Breast epithelium (tissue), 4 donors: ENCODE measurements at regions not wholly inside any gene's neighbourhood (a gene's known extent, or its start where the extent isn't known, plus 50 kb on each side); places are given as distances from the start of the nearest gene placed in this dataset.

Experiments used
- DNase-seq, 2 donors: peaks; one replicate each; pipeline ENCODE4 v3.0.0-alpha.2; 2019; ENCODE audit warnings: low spot score in 2 of 2
- H3K27ac ChIP-seq, 2 donors: fragments of 200-600 bp; sonication (generic) in 1 of 2; one replicate each; pipeline ENCODE4 v1.5.1; 2016 to 2019; ENCODE audit warnings: mild to moderate bottlenecking in 1 of 2
- H3K27me3 ChIP-seq, 2 donors: fragments of 200-600 bp; sonication (generic) in 1 of 2; one replicate each; pipeline versions ENCODE4 v1.5.1 to v1.6.0; 2017 to 2019; ENCODE audit warnings: control low read depth in 1 of 2, mild to moderate bottlenecking in 1 of 2
- H3K36me3 ChIP-seq: fragments of 200-600 bp; one replicate; pipeline ENCODE4 v1.5.1; 2019
- H3K4me1 ChIP-seq, 2 donors: fragments of 200-600 bp; sonication (generic); one replicate each; pipeline ENCODE4 v1.5.1; 2016 to 2019; ENCODE audit warnings: control low read depth in 1 of 2
- H3K4me3 ChIP-seq, 3 donors: fragments of 200-600 bp; sonication (generic); 1 replicate in 2 of 3; 2 replicates in 1 of 3; pipeline ENCODE4 v1.5.1; 2016 to 2019; ENCODE audit warnings: mild to moderate bottlenecking in 3 of 3, moderate library complexity in 2 of 3
- H3K9me3 ChIP-seq, 2 donors: fragments of 200-600 bp; sonication (generic) in 1 of 2; one replicate each; pipeline ENCODE4 v1.5.1; 2016 to 2019; ENCODE audit warnings: control low read depth in 1 of 2
- CTCF ChIP-seq, 3 donors: fragments of 450-650 bp; IDR thresholded peaks; one replicate each; pipeline ENCODE4 v1.5.1; 2016 to 2017; ENCODE audit warnings: antibody characterized with exemption in 3 of 3, mild to moderate bottlenecking in 3 of 3, moderate library complexity in 3 of 3
- POLR2A ChIP-seq: fragments of 450-650 bp; IDR thresholded peaks from one replicate; pipeline ENCODE4 v1.6.1; 2016; ENCODE audit warnings: antibody characterized with exemption, mild to moderate bottlenecking, moderate library complexity
- POLR2AphosphoS5 ChIP-seq, 3 donors: sonication (generic); formaldehyde crosslinking; IDR thresholded peaks; one replicate each; pipeline ENCODE4 v1.6.1; 2017; ENCODE audit warnings: antibody characterized with exemption in 3 of 3
- intact Hi-C: fragments of 100-400 bp; cut with DNase I; formaldehyde crosslinking; loops from one replicate; pipeline ENCODE4 v1.15.1; 2023; ENCODE audit warnings: low total_unique reads

- H3K36me3 ChIP-seq, result no peaks in the 10 kb centered on the region
- H3K4me1 ChIP-seq, result no peaks in the 10 kb centered on the region
- no peak for DNase-seq
- intact Hi-C loops, result no loop called here
- H3K9me3 ChIP-seq, result no peaks in the 10 kb centered on the region
- H3K27me3 ChIP-seq, result no peaks in the 10 kb centered on the region
- no peak overlapping the region for H3K27ac ChIP-seq
- TF ChIP-seq POLR2A, result no peak
- TF ChIP-seq POLR2AphosphoS5 (IDR thresholded peaks at IDR 0.05), result no peak
- no peak for TF ChIP-seq CTCF (IDR thresholded peaks at IDR 0.05)
- H3K4me3 ChIP-seq, result no peak overlapping the region
Observed at GRCh38 chr3:17830788-17831187, 88.4 kb upstream of the TBC1D5 start.

GRCh38 chr3:17828388-17828787, 86.0 kb upstream of the TBC1D5 start:
- no peaks in the 10 kb centered on the region for H3K27me3 ChIP-seq
- H3K4me1 ChIP-seq, result no peaks in the 10 kb centered on the region
- no peak overlapping the region for H3K27ac ChIP-seq
- intact Hi-C loops, result no loop called here
- no peaks in the 10 kb centered on the region for H3K36me3 ChIP-seq
- DNase-seq, result no peak
- no peaks in the 10 kb centered on the region for H3K9me3 ChIP-seq
- H3K4me3 ChIP-seq, result no peak overlapping the region
- TF ChIP-seq CTCF (IDR thresholded peaks at IDR 0.05) (no peak), POLR2A (no peak), POLR2AphosphoS5 (IDR thresholded peaks at IDR 0.05) (no peak)

- no peak overlapping the region for H3K4me3 ChIP-seq
- H3K4me1 ChIP-seq, result no peaks in the 10 kb centered on the region
- intact Hi-C loops, result no loop called here
- H3K36me3 ChIP-seq, result no peaks in the 10 kb centered on the region
- TF ChIP-seq POLR2A (no peak), CTCF (IDR thresholded peaks at IDR 0.05) (no peak), POLR2AphosphoS5 (IDR thresholded peaks at IDR 0.05) (no peak)
- no peak for DNase-seq
- H3K9me3 ChIP-seq, result no peaks in the 10 kb centered on the region
- no peak overlapping the region for H3K27ac ChIP-seq
- no peaks in the 10 kb centered on the region for H3K27me3 ChIP-seq
Observed at GRCh38 chr3:17825298-17825697, 82.9 kb upstream of the TBC1D5 start.

GRCh38 chr3:17823816-17824215, 81.4 kb upstream of the TBC1D5 start:
- no peaks in the 10 kb centered on the region for H3K36me3 ChIP-seq
- no peaks in the 10 kb centered on the region for H3K27me3 ChIP-seq
- no peak overlapping the region for H3K4me3 ChIP-seq
- DNase-seq, result no peak
- no peak for TF ChIP-seq CTCF (IDR thresholded peaks at IDR 0.05)
- TF ChIP-seq POLR2A, result no peak
- no peak for TF ChIP-seq POLR2AphosphoS5 (IDR thresholded peaks at IDR 0.05)
- H3K9me3 ChIP-seq, result no peaks in the 10 kb centered on the region
- no peaks in the 10 kb centered on the region for H3K4me1 ChIP-seq
- intact Hi-C loops, result no loop called here
- no peak overlapping the region for H3K27ac ChIP-seq

GRCh38 chr3:17823036-17823435, 80.6 kb upstream of the TBC1D5 start:
- Histone ChIP-seq H3K27me3 (no peaks in the 10 kb centered on the region), H3K36me3 (no peaks in the 10 kb centered on the region), H3K4me1 (no peaks in the 10 kb centered on the region), H3K27ac (no peak overlapping the region), H3K4me3 (no peak overlapping the region), H3K9me3 (no peaks in the 10 kb centered on the region)
- DNase-seq, result no peak
- TF ChIP-seq CTCF (IDR thresholded peaks at IDR 0.05) (no peak), POLR2AphosphoS5 (IDR thresholded peaks at IDR 0.05) (no peak), POLR2A (no peak)
- intact Hi-C loops, result no loop called here
